WTC11 (cell line): ENCODE measurements at regions not wholly inside any gene's neighbourhood (a gene's known extent, or its start where the extent isn't known, plus 50 kb on each side); places are given as distances from the start of the nearest gene placed in this dataset.

Source experiments
- IRF1 ChIP-seq: sonication (generic); formaldehyde crosslinking; IDR thresholded peaks from 2 replicates; pipeline ENCODE4 v1.8.0; 2023; ENCODE audit warnings: missing genetic modification reagents
- SMAD3 ChIP-seq: sonication (generic); formaldehyde crosslinking; IDR thresholded peaks from 2 replicates; pipeline ENCODE4 v1.8.0; 2022; ENCODE audit warnings: missing genetic modification reagents, mild to moderate bottlenecking, borderline replicate concordance
- SP1 ChIP-seq: sonication (generic); formaldehyde crosslinking; conservative IDR thresholded peaks from 2 replicates; pipeline ENCODE4 v1.8.1; 2022; ENCODE audit warnings: missing genetic modification reagents
- ZMAT4 ChIP-seq: fragments of 250-450 bp; sonication (Bioruptor Pico); IDR thresholded peaks from 2 replicates; pipeline ENCODE4 v1.9.0; 2021; ENCODE audit warnings: mild to moderate bottlenecking
- ZNF396 ChIP-seq: fragments of 250-450 bp; sonication (Bioruptor Pico); IDR thresholded peaks from 2 replicates; pipeline ENCODE4 v1.8.0; 2021; ENCODE audit warnings: mild to moderate bottlenecking, moderate library complexity, borderline replicate concordance
- TF ChIP-seq, protein P1 (sequence below): fragments of 250-450 bp; sonication (Bioruptor Pico); IDR thresholded peaks from 2 replicates; pipeline ENCODE4 v1.8.0; 2021; ENCODE audit warnings: mild to moderate bottlenecking
- TF ChIP-seq, protein P2 (sequence below): fragments of 200-600 bp; IDR thresholded peaks from 2 replicates; pipeline ENCODE4 v1.8.0; 2022; ENCODE audit warnings: antibody characterized with exemption
- TF ChIP-seq, protein P3 (sequence below): sonication (generic); formaldehyde crosslinking; IDR thresholded peaks from 2 replicates; pipeline ENCODE4 v1.8.0; 2022; ENCODE audit warnings: mild to moderate bottlenecking, missing genetic modification reagents

GRCh38 chr2:80896576-80896975, 592.0 kb upstream of the LRRTM1 start:
- TF ChIP-seq ZMAT4 (no peak), SP1 (CRISPR knock-in tag) (no peak), ZNF396 (CRISPR knock-in tag) (no peak), SMAD3 (CRISPR knock-in tag) (no peak), IRF1 (no peak)
- TF ChIP-seq, protein P1, sequence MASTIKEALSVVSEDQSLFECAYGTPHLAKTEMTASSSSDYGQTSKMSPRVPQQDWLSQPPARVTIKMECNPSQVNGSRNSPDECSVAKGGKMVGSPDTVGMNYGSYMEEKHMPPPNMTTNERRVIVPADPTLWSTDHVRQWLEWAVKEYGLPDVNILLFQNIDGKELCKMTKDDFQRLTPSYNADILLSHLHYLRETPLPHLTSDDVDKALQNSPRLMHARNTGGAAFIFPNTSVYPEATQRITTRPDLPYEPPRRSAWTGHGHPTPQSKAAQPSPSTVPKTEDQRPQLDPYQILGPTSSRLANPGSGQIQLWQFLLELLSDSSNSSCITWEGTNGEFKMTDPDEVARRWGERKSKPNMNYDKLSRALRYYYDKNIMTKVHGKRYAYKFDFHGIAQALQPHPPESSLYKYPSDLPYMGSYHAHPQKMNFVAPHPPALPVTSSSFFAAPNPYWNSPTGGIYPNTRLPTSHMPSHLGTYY (CRISPR knock-in tag): no peak
- TF ChIP-seq, protein P2, sequence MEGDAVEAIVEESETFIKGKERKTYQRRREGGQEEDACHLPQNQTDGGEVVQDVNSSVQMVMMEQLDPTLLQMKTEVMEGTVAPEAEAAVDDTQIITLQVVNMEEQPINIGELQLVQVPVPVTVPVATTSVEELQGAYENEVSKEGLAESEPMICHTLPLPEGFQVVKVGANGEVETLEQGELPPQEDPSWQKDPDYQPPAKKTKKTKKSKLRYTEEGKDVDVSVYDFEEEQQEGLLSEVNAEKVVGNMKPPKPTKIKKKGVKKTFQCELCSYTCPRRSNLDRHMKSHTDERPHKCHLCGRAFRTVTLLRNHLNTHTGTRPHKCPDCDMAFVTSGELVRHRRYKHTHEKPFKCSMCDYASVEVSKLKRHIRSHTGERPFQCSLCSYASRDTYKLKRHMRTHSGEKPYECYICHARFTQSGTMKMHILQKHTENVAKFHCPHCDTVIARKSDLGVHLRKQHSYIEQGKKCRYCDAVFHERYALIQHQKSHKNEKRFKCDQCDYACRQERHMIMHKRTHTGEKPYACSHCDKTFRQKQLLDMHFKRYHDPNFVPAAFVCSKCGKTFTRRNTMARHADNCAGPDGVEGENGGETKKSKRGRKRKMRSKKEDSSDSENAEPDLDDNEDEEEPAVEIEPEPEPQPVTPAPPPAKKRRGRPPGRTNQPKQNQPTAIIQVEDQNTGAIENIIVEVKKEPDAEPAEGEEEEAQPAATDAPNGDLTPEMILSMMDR: no peak
- TF ChIP-seq, protein P3, sequence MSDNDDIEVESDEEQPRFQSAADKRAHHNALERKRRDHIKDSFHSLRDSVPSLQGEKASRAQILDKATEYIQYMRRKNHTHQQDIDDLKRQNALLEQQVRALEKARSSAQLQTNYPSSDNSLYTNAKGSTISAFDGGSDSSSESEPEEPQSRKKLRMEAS (CRISPR knock-in tag): no peak
